HG03060 (cell line): ENCODE measurements at regions not wholly inside any gene's neighbourhood (a gene's known extent, or its start where the extent isn't known, plus 50 kb on each side); places are given as distances from the start of the nearest gene placed in this dataset.
"Not testable (repeated sequence)": the region's sequence is repeated elsewhere in the genome, so short reads cannot be mapped to it uniquely, and the experiment has no call there.

Experiments
- ATAC-seq: cut with Tn5 transposase; IDR thresholded peaks from one replicate; pipeline ENCODE4 v1.9.1; 2021; ENCODE audit warnings: low read depth, moderate number of reproducible peaks; ENCODE audit not compliant: unreplicated experiment

DNA sequence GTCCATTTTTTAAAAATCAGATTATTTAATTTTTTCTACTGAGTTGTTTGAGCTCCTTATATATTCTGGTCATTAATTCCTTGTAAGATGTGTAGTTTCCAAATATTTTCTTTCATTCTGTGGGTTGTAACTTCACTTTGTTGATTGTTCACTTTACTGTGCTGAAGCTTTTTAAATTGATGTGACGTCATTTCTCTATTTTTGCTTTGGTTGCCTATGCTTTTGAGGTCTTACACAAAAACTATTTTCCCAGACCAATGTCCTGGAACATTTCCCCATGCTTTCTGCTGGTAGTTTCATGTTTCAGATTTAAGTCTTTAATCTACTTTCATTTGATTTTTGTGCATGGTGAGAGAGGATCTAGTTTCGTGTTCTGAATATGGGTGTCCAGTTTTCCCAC lies 753.6 kb downstream of the TRIML1 start:
- no peak for ATAC-seq

DNA sequence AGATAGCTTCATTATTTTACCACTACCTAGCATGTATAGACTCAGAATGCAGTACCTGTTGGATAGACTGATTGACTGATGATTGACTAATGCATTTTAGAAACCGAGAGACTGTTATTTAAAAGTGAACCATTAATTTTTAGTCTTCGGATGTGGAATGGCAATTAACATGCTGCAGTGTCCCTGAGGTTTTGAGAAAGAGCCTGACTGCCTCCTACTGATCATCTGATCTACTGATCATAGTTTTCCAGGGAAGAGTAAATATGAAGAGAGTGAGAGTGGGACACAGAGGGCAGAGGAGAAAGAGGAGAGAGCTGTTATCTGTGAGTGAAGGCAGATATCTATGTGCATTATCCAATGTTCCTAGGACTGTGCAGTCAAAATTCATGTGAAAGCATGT lies 764.7 kb downstream of the TRIML1 start:
- no peak for ATAC-seq

DNA sequence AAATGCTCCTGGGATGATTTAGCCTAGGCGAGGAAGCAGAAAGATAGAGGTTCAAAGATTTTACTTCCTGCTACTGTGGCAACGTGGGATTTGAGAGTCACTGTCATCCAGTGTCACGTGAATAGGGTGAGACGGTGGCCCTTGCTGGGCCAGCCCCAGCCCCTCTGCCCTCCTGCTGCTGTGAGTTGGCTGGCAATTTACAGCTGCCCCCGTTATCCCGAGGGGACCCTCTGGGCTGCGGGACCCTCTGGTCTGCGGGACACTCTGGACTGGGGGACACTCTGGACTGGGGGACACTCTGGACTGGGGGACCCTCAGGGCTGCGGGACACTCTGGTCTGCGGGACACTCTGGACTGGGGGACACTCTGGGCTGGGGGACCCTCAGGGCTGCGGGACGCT lies 765.4 kb downstream of the TRIML1 start:
- no peak for ATAC-seq

DNA sequence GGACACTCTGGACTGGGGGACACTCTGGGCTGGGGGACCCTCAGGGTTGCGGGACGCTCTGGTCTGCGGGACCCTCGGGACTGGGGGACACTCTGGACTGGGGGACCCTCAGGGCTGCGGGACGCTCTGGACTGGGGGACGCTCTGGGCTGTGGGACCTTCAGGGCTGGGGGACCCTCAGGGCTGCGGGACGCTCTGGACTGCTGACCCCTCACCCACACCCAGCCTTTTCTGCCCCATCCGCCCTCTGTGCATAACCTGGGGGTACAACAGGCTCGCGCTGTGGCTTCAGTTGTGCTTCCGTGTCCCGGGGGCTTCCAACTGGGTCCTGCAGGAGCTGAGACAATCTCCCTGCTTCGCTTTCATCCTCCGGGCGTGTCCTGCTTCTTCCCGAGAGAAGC lies 766.0 kb downstream of the TRIML1 start:
- no peak for ATAC-seq

DNA sequence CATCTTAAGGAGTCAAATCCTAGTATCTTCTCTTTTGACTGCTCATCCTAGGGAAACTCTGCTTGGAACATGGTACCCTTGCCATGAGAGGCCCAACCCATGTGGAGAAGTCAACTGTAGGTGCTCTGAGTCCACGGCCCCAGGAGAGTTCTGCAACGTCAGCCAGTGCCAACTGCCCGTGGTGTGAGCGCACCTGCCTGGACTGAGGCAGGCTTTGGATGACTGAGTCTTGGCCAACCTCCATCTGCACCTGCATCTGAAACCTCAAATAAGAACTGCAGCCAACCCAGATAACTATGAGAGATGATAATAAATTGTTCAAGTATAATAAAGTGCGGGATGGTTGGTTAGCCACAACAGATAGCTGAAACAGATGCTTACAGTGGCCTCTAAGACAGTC lies 772.0 kb downstream of the TRIML1 start:
- ATAC-seq, result no peak

DNA sequence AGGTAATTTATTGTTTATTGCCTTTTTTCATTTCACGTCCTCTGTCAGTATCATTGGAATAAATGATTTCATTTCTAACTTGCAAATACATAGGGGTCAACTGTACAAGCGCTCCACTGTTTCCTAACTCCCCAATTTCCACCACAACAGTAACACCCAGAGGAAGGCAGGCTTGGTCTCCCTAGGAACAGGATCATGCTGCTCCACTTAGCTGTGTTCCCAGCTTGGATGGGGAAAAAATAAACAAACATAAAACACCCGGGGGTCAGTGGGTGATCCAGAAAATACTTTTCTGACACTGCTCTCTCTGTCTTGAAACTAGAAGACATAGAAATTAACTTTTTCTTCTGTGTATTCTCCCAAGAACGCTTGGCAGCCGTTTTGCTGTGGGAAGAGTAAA lies 772.5 kb downstream of the TRIML1 start:
- ATAC-seq, result no peak

DNA sequence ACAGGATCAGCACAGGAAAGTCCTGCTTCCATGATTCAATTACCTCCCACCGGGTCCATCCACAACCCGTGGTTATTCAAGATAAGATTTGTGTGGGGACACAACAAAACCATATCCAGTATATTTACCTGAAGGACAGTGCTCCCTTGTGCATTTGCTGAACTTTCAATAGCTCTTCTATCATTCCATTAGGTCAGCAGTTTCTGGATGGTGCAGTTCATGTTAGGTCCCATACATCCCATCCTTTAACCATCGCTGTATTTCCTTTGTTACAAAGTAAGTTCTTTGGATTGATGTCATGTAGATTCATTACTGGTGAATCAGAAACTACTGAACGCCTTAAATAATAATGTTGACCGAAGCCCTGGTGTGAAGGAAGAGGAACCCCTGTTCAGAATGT lies 775.9 kb downstream of the TRIML1 start:
- ATAC-seq, result no peak

DNA sequence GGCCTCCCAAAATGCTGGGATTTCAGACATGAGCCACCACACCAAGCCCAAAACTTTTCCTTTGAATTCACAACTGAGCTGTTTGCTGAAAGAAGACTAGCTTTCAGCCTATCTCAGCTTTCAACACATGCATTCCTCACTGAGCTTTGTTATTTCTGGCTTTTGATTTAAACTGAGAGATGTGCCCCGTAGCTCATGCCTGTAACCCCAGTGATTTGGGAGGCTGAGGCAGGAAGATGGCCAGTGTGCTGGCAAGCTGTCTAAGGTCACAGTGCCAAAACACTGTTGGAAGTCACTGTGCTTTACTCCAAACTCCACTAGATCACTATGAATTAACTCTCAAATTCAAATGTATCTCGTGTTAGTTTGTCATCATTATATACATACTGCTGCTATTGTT lies 779.5 kb downstream of the TRIML1 start:
- no peak for ATAC-seq

DNA sequence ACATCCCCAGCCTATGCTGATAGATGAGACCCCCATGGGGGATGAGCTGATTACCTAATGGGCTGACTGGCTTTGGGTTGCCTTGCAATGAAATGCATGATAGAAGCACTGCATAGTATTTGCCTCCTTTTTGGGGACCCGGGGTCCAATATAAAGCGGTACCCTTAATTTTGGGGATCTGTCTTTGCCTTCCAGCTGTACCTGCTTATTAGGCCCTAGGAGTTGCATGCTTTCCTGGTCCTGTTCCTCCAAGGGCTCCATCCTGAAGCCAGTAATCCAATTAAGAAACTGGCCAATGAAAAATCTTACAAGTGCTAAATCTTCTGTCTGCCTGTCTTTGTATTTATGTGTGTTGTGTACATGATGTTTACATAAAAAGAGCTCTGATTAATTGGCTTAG lies 791.6 kb downstream of the TRIML1 start:
- ATAC-seq, result no peak

DNA sequence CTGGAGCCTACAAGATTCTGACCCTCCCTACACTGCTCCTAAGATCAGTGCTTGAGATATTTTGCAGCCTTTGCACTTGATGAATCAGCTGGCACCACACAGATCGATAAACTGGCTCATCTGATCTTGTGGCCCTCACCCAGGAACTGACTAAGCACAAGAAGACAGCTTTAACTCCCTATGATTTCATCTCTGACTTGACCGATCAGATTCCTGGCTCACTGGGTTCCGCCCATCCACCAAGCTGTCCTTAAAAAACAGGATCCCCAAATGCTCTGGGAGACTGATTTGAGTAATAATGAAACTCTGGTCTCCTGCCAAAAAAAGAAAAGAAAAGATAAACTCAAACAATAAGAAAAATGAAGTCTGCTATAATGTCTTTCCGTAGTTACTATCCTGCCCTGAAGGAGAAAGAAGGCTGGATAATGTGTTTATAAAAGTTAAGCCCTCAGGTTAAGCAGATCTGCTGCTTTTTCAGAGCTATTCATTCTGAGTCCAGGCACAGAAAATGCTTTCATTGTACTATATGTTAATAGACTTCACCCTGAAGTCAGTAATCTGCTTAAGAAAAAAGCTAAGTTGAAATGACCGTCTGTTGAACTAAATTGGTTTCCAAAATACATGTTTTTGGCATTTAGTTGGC lies 795.2 kb downstream of the TRIML1 start:
- ATAC-seq, result no peak

DNA sequence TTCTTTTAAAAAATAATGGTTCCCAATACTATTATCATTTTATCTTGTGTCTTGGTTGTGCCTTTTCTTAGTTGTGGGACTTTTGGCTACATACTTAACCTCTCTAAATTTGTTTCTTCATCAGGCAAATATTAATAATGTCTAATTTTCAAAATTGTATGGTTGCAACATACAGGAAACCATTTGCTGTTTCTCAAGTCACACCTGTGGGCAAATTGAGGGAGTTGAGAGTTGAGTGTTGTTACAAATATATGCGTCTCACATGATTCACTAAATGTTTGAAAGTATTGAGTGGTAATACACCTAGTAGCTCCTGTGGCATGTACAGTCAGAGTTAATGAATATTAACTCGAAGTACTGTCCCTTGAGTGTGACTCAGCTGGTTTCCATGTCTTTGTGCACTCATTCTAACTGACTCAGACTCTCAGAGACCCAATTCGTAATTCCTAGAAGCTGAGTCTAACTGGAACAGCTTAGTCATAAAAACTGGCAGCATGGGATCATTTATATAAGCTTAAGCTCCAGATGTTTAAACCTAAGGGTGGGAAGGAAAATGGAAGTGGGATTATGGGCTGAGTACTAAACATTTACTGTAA lies 802.4 kb downstream of the TRIML1 start:
- ATAC-seq, result no peak

DNA sequence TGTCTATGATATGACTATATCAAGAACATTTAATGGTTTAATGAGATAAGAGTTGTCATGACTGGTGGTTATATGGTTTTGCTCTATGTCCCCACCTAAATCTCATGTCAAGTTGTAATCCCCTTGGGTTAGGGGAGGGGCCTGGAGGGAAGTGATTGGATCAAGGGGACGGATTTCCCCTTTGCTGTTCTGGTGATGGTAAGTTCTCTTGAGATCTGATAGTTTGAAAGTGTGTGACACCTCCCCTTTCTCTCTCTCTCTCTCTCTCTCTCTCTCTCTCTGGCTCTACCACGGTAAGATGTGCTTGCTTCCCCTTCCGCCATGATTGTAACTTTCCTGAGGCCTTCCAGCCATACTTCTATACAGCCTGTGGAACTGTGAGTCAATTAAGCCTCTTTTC lies 803.4 kb downstream of the TRIML1 start:
- ATAC-seq, result no peak

DNA sequence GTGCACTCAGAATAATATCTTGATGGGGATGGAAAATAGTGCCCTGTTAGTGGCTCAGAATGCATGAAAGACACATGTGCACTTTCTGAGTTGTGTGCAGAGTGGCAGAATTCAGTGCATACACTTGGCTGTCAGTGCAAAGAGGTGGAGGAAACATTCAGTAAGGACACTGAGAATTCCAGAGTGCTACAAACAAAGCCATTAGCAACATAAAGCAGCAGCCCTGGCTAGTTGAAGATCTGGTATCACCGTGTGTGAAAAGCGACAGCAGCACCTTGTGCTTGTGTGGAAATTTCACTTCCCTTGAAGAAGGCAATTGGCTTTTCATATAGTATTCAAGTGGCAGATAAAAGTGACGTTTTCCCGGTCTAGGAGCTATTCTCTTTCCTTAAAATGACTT lies 810.4 kb downstream of the TRIML1 start:
- no peak for ATAC-seq

DNA sequence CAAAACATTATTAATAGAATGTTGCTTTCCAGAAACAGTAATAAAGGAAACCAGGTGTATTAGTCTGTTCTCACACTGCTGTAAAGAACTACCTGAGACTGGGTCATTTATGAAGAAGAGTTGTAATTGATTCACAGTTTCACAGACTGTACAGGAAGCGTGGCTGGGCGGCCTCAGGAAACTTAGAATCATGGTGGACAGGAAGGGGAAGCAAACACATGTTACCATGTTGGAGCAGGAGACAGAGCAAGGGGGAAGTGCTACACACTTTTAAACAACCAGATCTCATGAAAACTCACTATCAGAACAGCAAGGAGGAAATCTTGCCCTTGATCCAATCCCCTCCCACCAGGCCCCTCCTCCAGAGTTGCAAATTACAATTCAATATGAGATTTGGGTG lies 815.8 kb downstream of the TRIML1 start:
- no peak for ATAC-seq

DNA sequence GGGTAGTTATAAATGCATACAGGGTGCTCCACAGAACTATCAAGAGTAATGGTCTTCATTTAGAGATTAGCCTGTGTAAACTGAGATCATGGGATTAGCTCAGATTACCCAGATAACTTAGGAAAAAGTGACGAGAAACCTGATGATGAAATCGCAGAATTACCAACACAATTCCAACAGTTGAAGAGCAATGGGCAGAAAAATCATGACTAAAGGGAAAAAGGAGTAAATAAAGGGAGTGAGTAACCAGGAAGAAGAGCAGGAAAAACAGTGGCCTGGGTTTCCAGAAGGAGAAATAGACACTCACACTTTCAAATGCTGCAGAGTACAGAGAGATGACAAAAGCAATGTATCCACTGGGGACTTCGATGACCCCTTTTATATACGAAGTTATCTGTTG lies 817.3 kb downstream of the TRIML1 start:
- ATAC-seq, result no peak

DNA sequence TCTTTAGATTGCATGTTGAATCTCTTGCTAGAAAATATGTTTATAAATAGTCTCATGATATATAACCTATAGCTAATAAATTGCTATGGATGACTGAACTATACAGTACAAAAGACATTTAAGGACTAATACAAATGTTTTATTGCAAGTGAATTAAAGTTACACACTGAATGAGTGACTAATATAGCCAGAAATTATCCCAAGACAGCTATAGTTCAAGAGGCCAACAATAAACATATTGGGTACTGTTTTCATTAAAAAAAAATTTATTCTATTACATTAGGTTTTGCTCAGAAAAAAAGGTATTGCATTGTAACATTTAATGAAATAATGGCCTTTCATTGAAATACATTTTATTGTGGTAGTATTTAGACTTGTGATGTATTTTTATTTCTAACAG lies 819.1 kb downstream of the TRIML1 start:
- ATAC-seq, result no peak

DNA sequence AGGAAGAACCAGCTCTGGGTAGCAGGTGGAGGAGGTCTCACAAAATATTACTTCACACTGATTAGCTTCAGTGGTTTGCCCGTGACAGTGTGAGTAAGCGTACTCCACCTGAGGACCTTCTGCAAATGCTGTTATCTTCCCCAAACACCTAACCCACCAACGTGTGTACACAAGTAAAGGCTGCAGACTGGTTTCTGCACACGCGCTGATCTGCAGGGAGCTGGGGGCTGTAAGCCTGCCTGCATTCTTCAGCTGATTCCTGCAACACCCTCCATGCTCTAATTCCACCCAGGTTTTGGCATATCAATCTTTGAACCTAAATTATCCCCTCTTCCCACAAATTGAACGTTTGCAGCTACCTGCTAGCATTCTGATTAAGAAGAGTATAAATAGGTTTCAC lies 820.2 kb downstream of the TRIML1 start:
- no peak for ATAC-seq

DNA sequence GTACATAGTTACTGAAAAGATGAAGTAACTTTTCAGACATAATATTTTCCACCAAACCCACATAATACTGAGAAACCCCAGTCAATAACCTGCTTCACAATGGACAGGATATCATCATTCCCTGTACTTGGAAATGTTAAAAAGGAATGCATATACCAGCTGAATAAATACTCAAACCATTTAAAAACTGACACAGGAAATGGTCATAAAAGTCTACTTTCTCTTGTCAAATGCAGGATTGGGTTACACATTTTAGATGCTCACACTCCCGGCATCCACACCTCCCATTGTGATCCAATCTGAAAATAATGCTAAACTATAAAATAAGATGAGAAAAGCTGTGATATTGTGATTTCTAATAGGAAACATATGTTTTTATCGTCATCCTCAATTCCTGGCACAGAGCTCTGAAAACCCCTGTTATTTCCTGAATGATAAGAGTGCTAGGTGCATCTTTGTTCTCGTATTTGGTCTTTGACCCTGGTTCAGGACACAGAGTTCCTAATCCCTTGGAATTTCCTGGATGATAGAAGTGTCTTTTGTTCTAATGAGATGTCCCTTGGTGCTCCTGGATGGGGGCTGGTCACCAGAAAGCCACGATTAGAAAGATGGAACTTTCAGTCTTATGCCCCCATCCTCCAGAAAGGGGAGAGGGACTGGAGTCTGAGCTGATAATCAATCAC lies 821.3 kb downstream of the TRIML1 start:
- no peak for ATAC-seq

DNA sequence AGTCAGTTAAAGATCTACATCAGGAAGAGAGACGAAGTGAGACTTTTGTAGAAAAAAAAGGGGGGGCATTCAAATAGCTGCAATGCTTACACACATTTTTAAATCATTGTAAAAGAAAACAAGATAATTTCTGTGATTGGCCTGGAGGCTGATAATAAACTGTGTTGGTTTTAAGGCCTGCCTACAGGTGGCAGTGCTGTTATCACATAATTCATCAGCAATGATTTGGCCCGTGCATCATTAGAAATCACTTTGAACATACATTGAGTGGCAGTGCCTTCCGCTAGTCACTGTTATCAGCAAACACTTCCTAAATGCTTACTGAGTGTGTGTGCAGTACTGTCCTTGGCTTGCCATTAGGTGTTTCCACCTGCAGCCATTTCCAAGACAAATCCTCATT lies 831.9 kb downstream of the TRIML1 start:
- ATAC-seq, result no peak

DNA sequence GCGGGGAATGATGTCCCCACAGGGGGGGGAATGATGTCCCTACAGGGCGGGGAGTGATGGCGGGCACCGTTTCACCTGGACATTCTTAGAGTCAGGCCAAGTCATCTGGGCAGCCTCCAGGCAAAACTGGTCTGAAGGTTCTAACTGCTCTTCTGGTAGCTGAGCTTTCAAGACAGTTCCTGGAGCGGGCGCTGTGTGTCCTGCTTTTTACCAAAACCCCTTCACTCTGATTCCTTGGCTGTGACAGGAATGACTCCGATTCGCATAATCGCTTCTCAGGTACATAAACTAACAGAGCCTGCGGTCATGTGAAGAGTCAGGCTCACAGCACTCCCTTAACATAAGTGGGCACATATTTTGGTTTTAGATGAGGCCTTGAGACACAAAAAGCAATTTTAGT lies 836.0 kb downstream of the TRIML1 start:
- ATAC-seq, result no peak

DNA sequence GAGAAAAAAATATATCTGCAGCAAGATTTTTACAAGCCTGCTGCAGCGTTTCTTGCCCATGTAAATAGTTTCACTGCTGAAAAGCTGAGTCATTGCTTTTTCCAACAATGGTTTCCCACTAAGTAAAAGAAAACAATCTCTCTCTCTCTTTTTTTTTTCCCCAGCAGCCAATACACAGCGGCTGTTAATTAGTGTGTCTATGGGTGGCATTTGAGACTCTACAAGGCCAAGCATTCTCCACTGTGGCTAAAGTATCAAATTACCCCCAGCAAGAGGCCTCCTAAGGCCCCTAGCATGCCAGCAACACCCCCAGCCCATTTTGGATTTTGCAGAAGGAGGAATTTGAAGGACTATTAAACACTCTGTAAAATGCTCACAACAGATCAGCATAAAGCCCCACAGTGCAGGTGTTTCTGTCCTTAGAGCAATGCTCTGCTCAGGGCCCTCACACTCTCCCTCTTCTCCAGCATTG lies 837.4 kb downstream of the TRIML1 start:
- ATAC-seq, result no peak

DNA sequence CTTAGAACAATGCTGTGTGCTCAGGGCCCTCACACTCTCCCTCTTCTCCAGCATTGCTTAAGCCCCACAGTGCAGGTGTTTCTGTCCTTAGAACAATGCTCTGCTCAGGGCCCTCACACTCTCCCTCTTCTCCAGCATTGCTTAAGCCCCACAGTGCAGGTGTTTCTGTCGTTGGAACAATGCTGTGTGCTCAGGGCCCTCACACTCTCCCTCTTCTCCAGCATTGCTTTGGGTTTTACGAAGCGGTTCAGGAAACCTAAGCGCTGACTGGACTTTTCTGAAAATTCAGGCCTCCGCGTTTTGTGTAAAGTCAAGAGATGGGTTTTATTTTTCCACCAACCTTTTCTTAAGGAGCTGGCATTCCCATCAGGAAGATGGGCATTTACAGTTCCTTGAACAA lies 838.0 kb downstream of the TRIML1 start:
- not testable (repeated sequence) for ATAC-seq
